Kidney (tissue), 13 donors: ENCODE measurements at regions not wholly inside any gene's neighbourhood (a gene's known extent, or its start where the extent isn't known, plus 50 kb on each side); places are given as distances from the start of the nearest gene placed in this dataset.
"Not testable (repeated sequence)": the region's sequence is repeated elsewhere in the genome, so short reads cannot be mapped to it uniquely, and the experiment has no call there.

Experiments
- DNase-seq, 5 donors: peaks; one replicate each; pipeline ENCODE4 v3.0.0-alpha.2; 2013 to 2020
- FAIRE-seq: peaks from 2 replicates; lab custom pipeline; 2012; peaks lifted over from hg19 to GRCh38; lab: Jason Lieb, UNC
- H3K27ac ChIP-seq, 2 donors: one replicate each; pipeline ENCODE4 v1.7.0; 2013; ENCODE audit warnings: low read depth in 2 of 2, low read length in 2 of 2, inconsistent platforms in 1 of 2
- H3K27me3 ChIP-seq: one replicate; pipeline ENCODE4 v1.7.1; 2013; ENCODE audit warnings: low read length, inconsistent platforms; ENCODE audit not compliant: control insufficient read depth, insufficient read depth
- H3K36me3 ChIP-seq, 3 donors: one replicate each; pipeline versions ENCODE4 v1.7.0 to v1.7.1; 2013; ENCODE audit warnings: low read length in 3 of 3, control low read depth in 1 of 3, inconsistent platforms in 1 of 3; ENCODE audit not compliant: insufficient read depth in 3 of 3, control insufficient read depth in 2 of 3
- H3K4me1 ChIP-seq, 3 donors: one replicate each; pipeline versions ENCODE4 v1.7.0 to v1.7.1; 2013; ENCODE audit warnings: low read length in 3 of 3, inconsistent platforms in 1 of 3, low read depth in 1 of 3; ENCODE audit not compliant: control insufficient read depth in 2 of 3, insufficient read depth in 2 of 3
- H3K4me3 ChIP-seq, 3 donors: one replicate each; pipeline versions ENCODE4 v1.7.0 to v1.8.1; 2013; ENCODE audit warnings: low read length in 3 of 3, control low read depth in 1 of 3, inconsistent platforms in 1 of 3
- H3K9ac ChIP-seq, 3 donors: one replicate each; pipeline versions ENCODE4 v1.7.0 to v1.7.1; 2013; ENCODE audit warnings: low read length in 3 of 3, control low read depth in 1 of 3, inconsistent platforms in 1 of 3
- H3K9me3 ChIP-seq, 3 donors: one replicate each; pipeline versions ENCODE4 v1.7.0 to v1.7.1; 2013; ENCODE audit warnings: low read length in 3 of 3, control low read depth in 1 of 3, inconsistent platforms in 1 of 3; ENCODE audit not compliant: control insufficient read depth in 2 of 3, insufficient read depth in 1 of 3
- CTCF ChIP-seq: IDR thresholded peaks from 3 replicates; pipeline ENCODE4 v1.5.1; 2012; ENCODE audit warnings: mild to moderate bottlenecking, moderate library complexity, borderline replicate concordance; ENCODE audit not compliant: insufficient read depth; ENCODE audit errors: extremely low read depth
- intact Hi-C: fragments of 100-400 bp; cut with DNase I; formaldehyde crosslinking; loops from one replicate; pipeline ENCODE4 v1.11.1; 2022
- donor health status: control.
- donor health status: control.
- donor health status: control.
- donor health status: control.
- donor health status: control.
- donor health status: DM: yes; HTN: yes; CAD: no.
- donor health status: Normal renal cell carcinoma (clear cell type).

GRCh38 chr15:75779504-75779903 is 63.7 kb upstream of the UBE2Q2 start:
- intact Hi-C loops: no loop called here
- no peaks in the 10 kb centered on the region for H3K36me3 ChIP-seq
- no peaks in the 10 kb centered on the region for H3K4me1 ChIP-seq
- no peaks in the 10 kb centered on the region for H3K27me3 ChIP-seq
- FAIRE-seq: no peak
- DNase-seq: no peak
- no peak overlapping the region for H3K27ac ChIP-seq
- TF ChIP-seq CTCF: no peak
- H3K9me3 ChIP-seq: no peaks in the 10 kb centered on the region
- no peak overlapping the region for H3K9ac ChIP-seq
- H3K4me3 ChIP-seq: no peak overlapping the region

GRCh38 chr15:75776871-75777610 is 64.4 kb upstream of the CSPG4 start:
- H3K9ac ChIP-seq, H3K36me3 ChIP-seq, FAIRE-seq, H3K27me3 ChIP-seq, DNase-seq, intact Hi-C loops, H3K4me3 ChIP-seq, H3K4me1 ChIP-seq, H3K9me3 ChIP-seq, H3K27ac ChIP-seq: not testable (repeated sequence)

- H3K9me3 ChIP-seq: no peaks in the 10 kb centered on the region
- intact Hi-C loops: no loop called here
- DNase-seq (no peak), FAIRE-seq (no peak)
- no peaks in the 10 kb centered on the region for H3K36me3 ChIP-seq
- H3K4me1 ChIP-seq: no peaks in the 10 kb centered on the region
- no peak overlapping the region for H3K27ac ChIP-seq
- H3K4me3 ChIP-seq: no peak overlapping the region
- no peaks in the 10 kb centered on the region for H3K27me3 ChIP-seq
- no peak overlapping the region for H3K9ac ChIP-seq
- no peak for TF ChIP-seq CTCF
These were observed 63.4 kb upstream of the CSPG4 start for GRCh38 chr15:75776065-75776423.

- intact Hi-C loops: no loop called here
- Histone ChIP-seq H3K9me3 (no peaks in the 10 kb centered on the region), H3K4me1 (no peaks in the 10 kb centered on the region), H3K4me3 (no peak overlapping the region), H3K27ac (no peak overlapping the region), H3K36me3 (no peaks in the 10 kb centered on the region), H3K9ac (no peak overlapping the region), H3K27me3 (no peaks in the 10 kb centered on the region)
- FAIRE-seq (no peak), DNase-seq (no peak)
- no peak for TF ChIP-seq CTCF
These were observed 62.8 kb upstream of the CSPG4 start for GRCh38 chr15:75775296-75776064.

- H3K4me3 ChIP-seq, H3K36me3 ChIP-seq, H3K27ac ChIP-seq, FAIRE-seq, intact Hi-C loops, H3K27me3 ChIP-seq, H3K9me3 ChIP-seq, H3K4me1 ChIP-seq, DNase-seq, H3K9ac ChIP-seq: not testable (repeated sequence)
These were observed 61.3 kb upstream of the CSPG4 start for GRCh38 chr15:75773974-75774373.

- FAIRE-seq, H3K4me1 ChIP-seq, H3K27ac ChIP-seq, H3K9me3 ChIP-seq, H3K36me3 ChIP-seq, intact Hi-C loops, H3K4me3 ChIP-seq, H3K27me3 ChIP-seq, H3K9ac ChIP-seq: not testable (repeated sequence)
- peak in 1 of 5 donors; percentile 30 for DNase-seq
These were observed 58.4 kb upstream of the CSPG4 start for GRCh38 chr15:75771054-75771453.
